H9 (cell line): ENCODE measurements at regions not wholly inside any gene's neighbourhood (a gene's known extent, or its start where the extent isn't known, plus 50 kb on each side); places are given as distances from the start of the nearest gene placed in this dataset.

Experiments
- DNase-seq: peaks from one replicate; pipeline ENCODE4 v3.0.0-alpha.2; 2017
- H2AFZ ChIP-seq: one replicate; pipeline ENCODE4 v1.6.1; 2013; ENCODE audit warnings: mild to moderate bottlenecking, low read length, control low read depth, moderate library complexity
- H2AK5ac ChIP-seq: 2 replicates; pipeline ENCODE4 v1.6.1; 2013; ENCODE audit warnings: low read length, control low read depth, mixed read lengths; ENCODE audit not compliant: insufficient read length
- H2BK120ac ChIP-seq: one replicate; pipeline ENCODE4 v1.6.1; 2013; ENCODE audit warnings: low read depth, mild to moderate bottlenecking, low read length, control low read depth, inconsistent platforms; ENCODE audit not compliant: poor library complexity, severe bottlenecking
- H2BK12ac ChIP-seq: 2 replicates; pipeline ENCODE4 v1.6.1; 2013; ENCODE audit warnings: low read length, control low read depth, mixed read lengths, low read depth; ENCODE audit not compliant: insufficient read length
- H2BK15ac ChIP-seq: 2 replicates; pipeline ENCODE4 v1.6.1; 2013; ENCODE audit warnings: low read depth, low read length, control low read depth
- H2BK20ac ChIP-seq: one replicate; pipeline ENCODE4 v1.6.1; 2013; ENCODE audit warnings: low read depth, mild to moderate bottlenecking, low read length, control low read depth, inconsistent platforms; ENCODE audit not compliant: poor library complexity, severe bottlenecking
- H2BK5ac ChIP-seq: 2 replicates; pipeline ENCODE4 v1.6.1; 2013; ENCODE audit warnings: low read length, control low read depth, mixed read lengths; ENCODE audit not compliant: insufficient read length
- H3K14ac ChIP-seq: 2 replicates; pipeline ENCODE4 v1.6.1; 2013; ENCODE audit warnings: low read length, control low read depth; ENCODE audit not compliant: insufficient read depth
- H3K18ac ChIP-seq: 2 replicates; pipeline ENCODE4 v1.6.1; 2013; ENCODE audit warnings: low read depth, mild to moderate bottlenecking, mixed read lengths, low read length, control low read depth; ENCODE audit not compliant: insufficient read length
- H3K23ac ChIP-seq: 2 replicates; pipeline ENCODE4 v1.6.1; 2013; ENCODE audit warnings: low read length, control low read depth, mixed read lengths, low read depth; ENCODE audit not compliant: insufficient read length
- H3K23me2 ChIP-seq: 2 replicates; pipeline ENCODE4 v1.6.1; 2013; ENCODE audit warnings: low read depth, mild to moderate bottlenecking, mixed read lengths, low read length, control low read depth; ENCODE audit not compliant: insufficient read length, poor library complexity, severe bottlenecking
- H3K27ac ChIP-seq: 2 replicates; pipeline ENCODE4 v1.5.1; 2013; ENCODE audit warnings: low read length, control low read depth, mixed read lengths, low read depth; ENCODE audit not compliant: insufficient read length
- H3K27me3 ChIP-seq: 2 replicates; pipeline ENCODE4 v1.6.1; 2013; ENCODE audit warnings: low read length, control low read depth, inconsistent platforms; ENCODE audit not compliant: insufficient read depth
- H3K4ac ChIP-seq: 2 replicates; pipeline ENCODE4 v1.6.1; 2013; ENCODE audit warnings: low read depth, mild to moderate bottlenecking, control low read depth, inconsistent platforms, low read length, moderate library complexity
- H3K4me1 ChIP-seq: 2 replicates; pipeline ENCODE4 v1.6.1; 2013; ENCODE audit warnings: low read length, control low read depth, inconsistent platforms; ENCODE audit not compliant: insufficient read depth
- H3K4me2 ChIP-seq: 2 replicates; pipeline ENCODE4 v1.6.1; 2013; ENCODE audit warnings: low read length, control low read depth, mixed read lengths; ENCODE audit not compliant: insufficient read length, insufficient read depth
- H3K56ac ChIP-seq: 2 replicates; pipeline ENCODE4 v1.6.1; 2013; ENCODE audit warnings: low read depth, mild to moderate bottlenecking, mixed read lengths, low read length, control low read depth; ENCODE audit not compliant: insufficient read length
- H3K79me1 ChIP-seq: 2 replicates; pipeline ENCODE4 v1.6.1; 2013; ENCODE audit warnings: low read depth, mild to moderate bottlenecking, moderate library complexity, low read length, control low read depth, inconsistent platforms; ENCODE audit not compliant: insufficient read depth, poor library complexity, severe bottlenecking
- H3K79me2 ChIP-seq: 2 replicates; pipeline ENCODE4 v1.6.1; 2013; ENCODE audit warnings: low read length, control low read depth, inconsistent platforms; ENCODE audit not compliant: insufficient read depth
- H3K9ac ChIP-seq: 2 replicates; pipeline ENCODE4 v1.6.1; 2013; ENCODE audit warnings: low read length, control low read depth, mixed read lengths; ENCODE audit not compliant: insufficient read length; ENCODE audit errors: extremely low read depth
- H3K9me3 ChIP-seq: one replicate; pipeline ENCODE4 v1.6.1; 2013; ENCODE audit warnings: low read depth, low read length, inconsistent platforms; ENCODE audit not compliant: control insufficient read depth
- H3T11ph ChIP-seq: one replicate; pipeline ENCODE4 v1.6.1; 2013; ENCODE audit warnings: mild to moderate bottlenecking, low read length, control low read depth, inconsistent platforms
- H4K20me1 ChIP-seq: one replicate; pipeline ENCODE4 v1.6.1; 2013; ENCODE audit not compliant: control insufficient read depth, insufficient read length, insufficient read depth
- H4K5ac ChIP-seq: 2 replicates; pipeline ENCODE4 v1.6.1; 2013; ENCODE audit warnings: low read depth, mild to moderate bottlenecking, mixed read lengths, low read length, control low read depth; ENCODE audit not compliant: insufficient read length
- H4K8ac ChIP-seq: replicated peaks from 2 replicates; pipeline ENCODE4 v1.6.1; 2013; ENCODE audit warnings: low read length, control low read depth, mixed read lengths, low read depth; ENCODE audit not compliant: insufficient read length
- H4K91ac ChIP-seq: 2 replicates; pipeline ENCODE4 v1.6.1; 2013; ENCODE audit warnings: low read depth, mild to moderate bottlenecking, moderate library complexity, mixed read lengths, low read length, control low read depth; ENCODE audit not compliant: insufficient read length
- H3K27ac Mint-ChIP-seq, 3 experiments: 2 replicates in 2 of 3; 3 replicates in 1 of 3; pipeline ENCODE4 v1.8.0; 2020 to 2021; ENCODE audit warnings: mixed read lengths in 3 of 3, mild to moderate bottlenecking in 1 of 3, moderate library complexity in 1 of 3
- H3K27me3 Mint-ChIP-seq: 2 replicates; pipeline ENCODE4 v1.8.0; 2021; ENCODE audit warnings: low read depth, mild to moderate bottlenecking, moderate library complexity, mixed read lengths
- H3K36me3 Mint-ChIP-seq, 3 experiments: 2 replicates in 2 of 3; 3 replicates in 1 of 3; pipeline ENCODE4 v1.8.0; 2020 to 2021; ENCODE audit warnings: low read depth in 3 of 3, mixed read lengths in 3 of 3; ENCODE audit not compliant: insufficient read depth in 1 of 3
- H3K4me1 Mint-ChIP-seq, 2 experiments: 2 replicates each; pipeline ENCODE4 v1.8.0; 2020; ENCODE audit warnings: mixed read lengths in 2 of 2
- H3K4me3 Mint-ChIP-seq, 2 experiments: 2 replicates in 1 of 2; 3 replicates in 1 of 2; pipeline ENCODE4 v1.8.0; 2020 to 2021; ENCODE audit warnings: mild to moderate bottlenecking in 2 of 2, mixed read lengths in 2 of 2, moderate library complexity in 1 of 2
- H3K9me3 Mint-ChIP-seq, 2 experiments: 2 replicates in 1 of 2; 3 replicates in 1 of 2; pipeline ENCODE4 v1.8.0; 2020; ENCODE audit warnings: mild to moderate bottlenecking in 2 of 2, mixed read lengths in 2 of 2, moderate library complexity in 1 of 2
- CTCF ChIP-seq: fragments of 200-600 bp; sonication (generic); conservative IDR thresholded peaks from 3 replicates; pipeline ENCODE4 v1.8.0; 2021; ENCODE audit warnings: antibody characterized with exemption, mild to moderate bottlenecking
- WGBS: extraction: QIAGEN DNeasy Blood & Tissue Kit; methylation state at CpG from one replicate; pipeline ENCODE4 v1.1.7; 2013; ENCODE audit warnings: missing lambda C conversion rate, low lambda C conversion rate, mixed read lengths; ENCODE audit not compliant: insufficient read length; ENCODE audit errors: extremely low coverage; 5-methylcytosine and 5-hydroxymethylcytosine counted together

- Histone ChIP-seq H3K9ac (no peak overlapping the region), H2BK15ac (no peak overlapping the region), H3K27me3 (no peaks in the 10 kb centered on the region), H4K20me1 (no peaks in the 10 kb centered on the region), H4K5ac (no peak overlapping the region), H3T11ph (no peak overlapping the region), H2AK5ac (no peak overlapping the region), H3K23me2 (no peaks in the 10 kb centered on the region), H3K14ac (no peak overlapping the region; the same call in 1 of the 2 replicates), H2BK12ac (no peak overlapping the region), H2BK5ac (no peak overlapping the region), H3K79me2 (no peaks in the 10 kb centered on the region; the same call in 1 of the 2 replicates), H3K4ac (no peak overlapping the region), H3K4me2 (no peak overlapping the region), H3K23ac (no peak overlapping the region), H3K56ac (no peak overlapping the region), H3K18ac (no peak overlapping the region), H3K4me1 (peaks cover 9% of the 10 kb centered on the region; the same call in 1 of the 2 replicates), H2BK20ac (no peak overlapping the region), H4K91ac (no peak overlapping the region), H2AFZ (no peak overlapping the region), H2BK120ac (no peak overlapping the region), H4K8ac (no peak overlapping the region), H3K27ac (no peak overlapping the region), H3K79me1 (no peaks in the 10 kb centered on the region), H3K9me3 (no peaks in the 10 kb centered on the region)
- H3K4me1 Mint-ChIP-seq, result peaks cover 61 to 73% of the 10 kb centered on the region in 2 experiments
- peaks cover 2% of the 10 kb centered on the region for H3K27me3 Mint-ChIP-seq
- TF ChIP-seq CTCF, result no peak
- no peak overlapping the region for H3K4me3 Mint-ChIP-seq
- H3K36me3 Mint-ChIP-seq, result peaks cover 32 to 53% (median 40%) of the 10 kb centered on the region in 3 experiments
- no peaks in the 10 kb centered on the region; a peak in 1 of 5 replicates for H3K9me3 Mint-ChIP-seq
- no CpG with 5 or more reads among the region's 18 CpGs for WGBS
- DNase-seq, result no peak
- peak overlapping the region in 2 of 3 experiments; percentile 14 to 52; a peak in 1 of 7 replicates for H3K27ac Mint-ChIP-seq
Measured at GRCh38 chr6:167240034-167240541, 51.0 kb upstream of the UNC93A start.
